ENCODE measurements at regions not wholly inside any gene's neighbourhood (a gene's known extent, or its start where the extent isn't known, plus 50 kb on each side); places are given as distances from the start of the nearest gene placed in this dataset.
"Not testable (repeated sequence)": the region's sequence is repeated elsewhere in the genome, so short reads cannot be mapped to it uniquely, and the experiment has no call there.

- TF ChIP-seq ATF6 (CRISPR knock-in tag; IDR thresholded peaks at IDR 0.05); MIER1 (IDR thresholded peaks at IDR 0.05; ENCODE audit: low read depth): not testable (repeated sequence)
Measured at GRCh38 chr7:73143993-73144392, 58.2 kb upstream of the SPDYE9 start.
